T-helper 1 cell treated with Interleukin-12 subunit alpha and Interleukin-12 subunit beta and Interleukin-4 antibody, amounts not matched to agents 30 μg/mL and 1 μg/mL, for 36 hours (primary cell): ENCODE measurements at regions not wholly inside any gene's neighbourhood (a gene's known extent, or its start where the extent isn't known, plus 50 kb on each side); places are given as distances from the start of the nearest gene placed in this dataset.
"Not testable (repeated sequence)": the region's sequence is repeated elsewhere in the genome, so short reads cannot be mapped to it uniquely, and the experiment has no call there.

Source experiments
- H3K27ac Mint-ChIP-seq: one replicate; pipeline ENCODE4 v1.8.0; 2021; ENCODE audit warnings: mild to moderate bottlenecking, mixed read lengths
- H3K27me3 Mint-ChIP-seq: one replicate; pipeline ENCODE4 v1.8.0; 2021; ENCODE audit warnings: low read depth, mixed read lengths
- H3K36me3 Mint-ChIP-seq: one replicate; pipeline ENCODE4 v1.8.0; 2021; ENCODE audit warnings: low read depth, mixed read lengths
- H3K4me1 Mint-ChIP-seq: one replicate; pipeline ENCODE4 v1.8.0; 2021; ENCODE audit warnings: low read depth, mixed read lengths
- H3K4me3 Mint-ChIP-seq: one replicate; pipeline ENCODE4 v1.8.0; 2021; ENCODE audit warnings: mild to moderate bottlenecking, moderate library complexity, mixed read lengths
- H3K9me3 Mint-ChIP-seq: one replicate; pipeline ENCODE4 v1.8.0; 2021; ENCODE audit warnings: mixed read lengths

DNA sequence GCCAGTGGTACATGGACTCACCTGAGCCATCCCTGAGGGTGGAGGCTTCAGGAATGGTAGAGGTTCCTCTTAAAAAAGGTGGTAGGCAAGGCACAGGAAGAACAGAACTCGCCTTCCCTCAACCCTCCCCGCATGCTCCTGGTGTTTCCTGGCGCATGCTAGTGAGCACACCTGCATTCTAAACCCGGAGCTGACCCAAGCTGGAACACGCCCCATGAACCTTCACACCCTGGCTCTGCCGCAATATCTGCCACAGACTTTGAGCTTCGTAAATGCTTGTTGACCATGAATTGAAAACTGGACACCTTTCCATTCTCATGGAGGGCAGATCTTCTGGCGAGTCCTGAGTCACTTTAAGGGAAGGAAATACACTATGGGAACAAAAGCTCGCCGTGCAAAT is 601.3 kb upstream of the RAB6C start:
- Mint-ChIP-seq H3K27me3 (no peaks in the 10 kb centered on the region), H3K9me3 (peaks cover 7% of the 10 kb centered on the region), H3K36me3 (no peaks in the 10 kb centered on the region), H3K4me3 (no peak overlapping the region), H3K4me1 (no peaks in the 10 kb centered on the region), H3K27ac (no peak overlapping the region)

DNA sequence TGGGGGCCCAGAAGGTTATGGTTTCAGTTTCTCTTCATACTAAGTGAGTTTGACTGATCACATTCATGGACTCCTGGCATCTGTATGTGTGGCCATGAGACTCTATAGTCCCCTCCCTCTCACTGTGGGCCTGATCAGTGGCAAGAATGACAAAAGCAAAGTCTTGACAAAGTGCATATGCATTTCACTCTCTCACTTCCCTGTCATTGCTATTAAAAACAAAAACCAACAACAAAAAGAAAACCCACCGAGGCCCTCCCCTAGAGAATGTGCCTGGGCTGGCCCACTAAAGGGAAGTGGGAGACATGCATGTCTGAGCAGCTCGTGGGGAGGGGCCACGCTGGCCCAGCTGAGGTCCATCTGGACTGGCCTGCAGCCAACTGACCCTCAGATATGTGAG is 600.1 kb upstream of the RAB6C start:
- no peak overlapping the region for H3K4me3 Mint-ChIP-seq

DNA sequence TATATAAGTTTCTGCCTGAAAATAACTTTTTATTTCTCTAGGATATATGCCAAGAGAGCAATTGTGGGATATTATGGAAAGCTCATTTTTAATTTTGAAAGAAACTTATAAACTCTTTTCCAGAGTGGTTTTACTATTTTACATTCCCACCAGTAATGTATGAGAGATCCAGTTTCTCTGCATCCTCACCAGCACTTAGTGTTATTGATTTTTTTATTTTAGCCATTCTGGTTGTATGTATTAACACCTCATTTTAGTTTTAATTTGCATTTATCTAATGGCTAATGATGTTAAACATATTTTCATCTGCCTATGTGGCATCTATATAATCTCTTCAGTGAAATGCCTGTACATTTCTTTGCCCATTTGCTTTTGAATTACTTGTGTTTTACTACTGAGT is 597.7 kb upstream of the RAB6C start:
- no peaks in the 10 kb centered on the region for H3K27me3 Mint-ChIP-seq
- H3K27ac Mint-ChIP-seq = no peak overlapping the region
- peaks cover 7% of the 10 kb centered on the region for H3K9me3 Mint-ChIP-seq
- no peak overlapping the region for H3K4me3 Mint-ChIP-seq
- H3K36me3 Mint-ChIP-seq = no peaks in the 10 kb centered on the region
- H3K4me1 Mint-ChIP-seq = no peaks in the 10 kb centered on the region

More for the DNA sequence above, 600.1 kb upstream of the RAB6C start:
- H3K4me1 Mint-ChIP-seq = no peaks in the 10 kb centered on the region
- H3K36me3 Mint-ChIP-seq = no peaks in the 10 kb centered on the region
- H3K27me3 Mint-ChIP-seq = no peaks in the 10 kb centered on the region
- H3K27ac Mint-ChIP-seq = no peak overlapping the region
- H3K9me3 Mint-ChIP-seq = peaks cover 7% of the 10 kb centered on the region

DNA sequence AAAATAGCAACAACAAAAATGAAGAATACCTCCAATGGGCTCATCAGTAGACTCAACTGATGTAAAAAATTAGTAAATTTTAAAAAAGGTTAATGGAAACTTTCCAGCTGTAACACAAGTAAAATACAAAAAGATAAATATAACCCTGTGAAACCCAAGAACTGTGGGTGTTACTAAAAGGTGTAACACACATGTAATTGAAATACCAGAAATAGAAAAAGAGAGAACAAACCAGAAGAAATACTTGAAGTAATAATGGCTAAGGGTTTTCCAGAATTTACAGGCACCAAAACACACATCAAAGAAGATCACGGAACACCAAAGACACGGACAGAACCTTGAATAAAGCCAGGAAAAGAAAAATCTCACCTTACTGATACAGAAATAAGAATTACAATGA is 590.6 kb upstream of the RAB6C start:
- Mint-ChIP-seq H3K9me3 (no peaks in the 10 kb centered on the region), H3K27ac (no peak overlapping the region), H3K27me3 (no peaks in the 10 kb centered on the region), H3K36me3 (no peaks in the 10 kb centered on the region), H3K4me3 (no peak overlapping the region), H3K4me1 (no peaks in the 10 kb centered on the region)

DNA sequence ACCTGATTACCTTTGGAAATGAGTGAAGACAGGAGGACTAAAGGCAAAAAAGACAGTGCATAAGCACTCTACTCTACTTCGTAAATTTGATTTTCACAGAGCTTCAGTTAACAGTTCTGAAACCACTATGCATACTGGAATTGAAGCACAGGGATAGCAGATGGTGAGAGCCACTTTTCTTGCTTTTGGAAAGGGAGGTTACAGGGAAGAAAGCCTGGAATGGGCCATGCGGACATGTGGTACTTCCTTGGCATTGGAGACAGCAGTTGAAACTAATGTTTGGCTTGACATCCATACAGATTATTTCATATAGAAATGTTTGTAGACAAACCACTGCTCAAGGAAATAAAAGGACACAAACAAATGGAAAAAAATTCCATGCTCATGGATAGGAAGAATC is 585.6 kb upstream of the RAB6C start:
- Mint-ChIP-seq H3K4me3 (no peak overlapping the region), H3K4me1 (no peaks in the 10 kb centered on the region), H3K27ac (no peak overlapping the region), H3K36me3 (no peaks in the 10 kb centered on the region), H3K27me3 (no peaks in the 10 kb centered on the region), H3K9me3 (no peaks in the 10 kb centered on the region)

DNA sequence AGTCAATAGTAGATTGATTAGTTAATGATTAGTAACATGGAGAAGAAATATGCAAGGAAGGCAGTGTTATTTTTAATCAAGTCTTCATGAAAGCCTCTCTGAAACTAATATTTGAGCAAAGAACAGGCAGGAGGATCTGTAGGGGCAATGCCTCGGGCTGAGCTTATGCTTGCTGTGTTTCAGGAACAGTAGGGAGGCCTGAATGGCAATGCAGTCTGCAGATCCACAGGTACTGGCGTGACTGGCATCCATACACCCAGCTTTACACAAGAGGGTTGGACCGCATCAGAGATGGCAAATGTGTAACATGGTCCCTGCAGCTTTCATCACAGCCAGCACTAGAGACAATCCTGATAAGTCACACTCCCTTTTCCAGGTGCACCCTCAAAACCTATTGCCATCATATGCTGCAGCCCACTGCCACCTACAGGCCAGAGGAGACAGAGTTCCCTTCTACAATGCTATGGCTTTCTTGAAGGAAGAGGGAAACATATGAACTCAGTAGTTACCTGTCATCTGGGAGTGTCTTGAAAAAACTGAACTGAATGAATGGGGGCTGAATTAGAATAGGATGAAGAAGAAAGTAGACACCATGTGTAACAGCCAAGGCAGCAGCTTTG is 582.4 kb upstream of the RAB6C start:
- Mint-ChIP-seq H3K27me3 (no peaks in the 10 kb centered on the region), H3K36me3 (no peaks in the 10 kb centered on the region), H3K27ac (no peak overlapping the region), H3K9me3 (no peaks in the 10 kb centered on the region), H3K4me1 (no peaks in the 10 kb centered on the region), H3K4me3 (no peak overlapping the region)

DNA sequence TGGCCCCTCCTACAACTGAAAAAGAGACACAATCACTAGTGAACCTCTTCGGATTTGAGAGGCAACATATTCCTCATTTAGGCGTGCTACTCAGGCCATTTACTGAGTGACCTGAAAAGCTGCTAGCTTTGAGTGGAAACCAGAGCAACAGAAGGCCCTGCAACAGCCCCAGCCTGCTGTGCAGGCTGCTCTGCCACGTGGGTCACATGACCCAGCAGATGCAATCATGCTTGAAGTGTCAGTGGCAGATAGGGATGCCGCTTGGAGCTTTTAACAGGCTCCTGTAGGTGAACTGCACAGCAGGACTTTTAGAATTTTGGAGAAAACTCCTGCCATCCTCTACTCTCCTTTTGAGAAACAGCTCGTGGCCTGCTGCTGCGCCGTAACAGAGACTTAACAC is 578.6 kb upstream of the RAB6C start:
- no peaks in the 10 kb centered on the region for H3K36me3 Mint-ChIP-seq
- no peaks in the 10 kb centered on the region for H3K9me3 Mint-ChIP-seq
- H3K27me3 Mint-ChIP-seq = no peaks in the 10 kb centered on the region
- H3K4me1 Mint-ChIP-seq = no peaks in the 10 kb centered on the region
- no peak overlapping the region for H3K27ac Mint-ChIP-seq
- no peak overlapping the region for H3K4me3 Mint-ChIP-seq

DNA sequence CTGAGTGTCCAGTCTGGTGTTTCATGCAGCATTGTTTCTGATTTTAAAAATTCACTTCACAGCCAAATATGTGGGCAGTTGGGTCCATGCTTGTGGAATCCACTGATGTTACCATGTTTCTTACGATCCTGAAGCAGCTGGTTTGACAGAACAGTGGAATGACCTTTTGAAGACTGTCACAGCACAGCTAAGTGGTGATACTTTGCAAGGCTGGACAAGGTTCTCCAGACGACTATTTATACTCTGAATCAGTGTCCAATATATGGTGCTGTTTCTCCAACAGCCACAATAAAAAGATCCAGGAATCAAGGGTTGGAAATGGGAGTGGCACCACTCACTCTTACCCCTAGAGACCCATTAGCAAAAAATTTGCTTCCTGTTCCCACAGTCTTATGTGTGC is 577.4 kb upstream of the RAB6C start:
- H3K27me3 Mint-ChIP-seq = no peaks in the 10 kb centered on the region
- no peaks in the 10 kb centered on the region for H3K9me3 Mint-ChIP-seq
- no peak overlapping the region for H3K27ac Mint-ChIP-seq
- H3K36me3 Mint-ChIP-seq = no peaks in the 10 kb centered on the region
- no peaks in the 10 kb centered on the region for H3K4me1 Mint-ChIP-seq
- no peak overlapping the region for H3K4me3 Mint-ChIP-seq

DNA sequence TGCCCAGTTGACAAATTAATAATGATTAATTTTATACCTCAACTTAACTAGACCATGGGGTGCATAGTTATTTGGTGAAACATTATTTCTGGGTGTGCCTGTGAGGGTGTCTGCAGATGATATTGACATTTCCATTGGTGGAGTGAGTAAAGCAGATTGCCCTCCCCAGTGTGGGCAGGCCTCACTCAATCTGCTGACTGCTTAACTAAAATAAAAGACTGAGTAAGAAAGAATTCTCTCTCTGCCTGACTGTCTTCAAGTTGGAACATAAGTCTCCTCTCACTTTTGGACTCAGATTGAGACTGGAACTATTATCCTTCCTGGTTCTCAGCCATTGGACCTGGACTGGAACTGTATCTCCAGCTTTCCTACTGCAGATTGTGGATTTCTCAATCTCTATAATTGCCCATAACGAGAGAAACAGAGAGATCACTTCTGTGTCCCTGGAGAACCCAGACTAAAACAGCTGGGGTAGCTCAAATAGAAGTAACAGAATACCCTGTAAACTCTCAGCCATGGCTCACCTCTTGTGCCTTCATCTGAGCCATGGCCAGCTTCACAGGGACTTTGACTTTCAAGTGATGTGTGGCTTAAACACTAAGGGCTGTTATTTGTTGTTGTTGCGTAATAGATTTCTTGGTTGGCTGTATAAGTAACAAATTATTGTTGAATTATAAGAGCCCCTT is 575.3 kb upstream of the RAB6C start:
- no peaks in the 10 kb centered on the region for H3K27me3 Mint-ChIP-seq
- no peak overlapping the region for H3K27ac Mint-ChIP-seq
- H3K4me3 Mint-ChIP-seq = no peak overlapping the region
- H3K4me1 Mint-ChIP-seq = no peaks in the 10 kb centered on the region
- no peaks in the 10 kb centered on the region for H3K36me3 Mint-ChIP-seq
- no peaks in the 10 kb centered on the region for H3K9me3 Mint-ChIP-seq

DNA sequence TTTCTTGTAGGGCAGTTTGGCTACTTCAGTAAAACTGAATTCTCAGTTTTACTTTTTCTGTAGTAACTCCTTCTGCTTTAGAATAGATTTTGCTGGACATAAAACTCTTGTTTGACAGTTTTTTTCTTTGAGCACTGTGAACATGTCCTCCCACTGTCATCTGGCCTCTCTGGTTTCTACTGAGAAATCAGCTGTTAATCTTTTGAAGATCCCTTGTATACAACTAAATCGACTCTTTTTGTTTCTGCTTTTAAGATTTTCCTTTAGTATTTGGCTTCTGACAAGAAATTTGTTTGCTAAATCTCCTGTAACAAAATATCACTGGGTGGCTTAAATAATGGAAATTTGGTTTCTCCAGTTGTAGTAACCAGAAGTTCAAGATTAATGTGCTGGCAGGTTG is 570.9 kb upstream of the RAB6C start:
- H3K9me3 Mint-ChIP-seq = no peaks in the 10 kb centered on the region
- no peaks in the 10 kb centered on the region for H3K27me3 Mint-ChIP-seq
- H3K4me3 Mint-ChIP-seq = no peak overlapping the region
- no peaks in the 10 kb centered on the region for H3K36me3 Mint-ChIP-seq
- H3K4me1 Mint-ChIP-seq = no peaks in the 10 kb centered on the region
- no peak overlapping the region for H3K27ac Mint-ChIP-seq

DNA sequence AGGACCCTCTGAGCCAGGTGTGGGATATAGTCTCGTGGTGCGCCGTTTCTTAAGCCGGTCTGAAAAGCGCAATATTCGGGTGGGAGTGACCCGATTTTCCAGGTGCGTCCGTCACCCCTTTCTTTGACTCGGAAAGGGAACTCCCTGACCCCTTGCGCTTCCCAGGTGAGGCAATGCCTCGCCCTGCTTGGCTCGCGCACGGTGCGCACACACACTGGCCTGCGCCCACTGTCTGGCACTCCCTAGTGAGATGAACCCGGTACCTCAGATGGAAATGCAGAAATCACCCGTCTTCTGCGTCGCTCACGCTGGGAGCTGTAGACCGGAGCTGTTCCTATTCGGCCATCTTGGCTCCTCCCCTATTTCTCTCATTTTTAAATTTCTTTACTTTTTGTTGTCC is 562.4 kb upstream of the RAB6C start:
- H3K4me3 Mint-ChIP-seq, H3K4me1 Mint-ChIP-seq, H3K27me3 Mint-ChIP-seq, H3K27ac Mint-ChIP-seq, H3K36me3 Mint-ChIP-seq, H3K9me3 Mint-ChIP-seq: not testable (repeated sequence)

DNA sequence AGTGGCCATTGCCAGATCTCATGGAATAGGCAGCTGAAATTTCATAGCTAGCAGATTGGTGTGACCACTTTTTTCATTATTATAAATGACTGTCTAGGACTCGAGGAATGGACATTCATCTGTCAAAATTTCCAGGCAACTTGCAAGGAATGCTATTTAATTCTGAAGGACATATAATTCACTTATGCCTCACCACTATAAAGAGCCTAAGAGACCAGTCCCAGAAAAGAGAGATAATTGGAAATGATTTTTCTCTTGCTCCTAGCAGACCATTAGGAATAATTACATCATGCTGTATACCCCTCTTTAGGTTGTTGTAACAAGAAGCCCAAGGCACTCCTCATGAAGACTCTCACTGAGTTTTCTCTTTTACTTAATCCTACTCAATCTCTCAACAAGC is 557.4 kb upstream of the RAB6C start:
- no peaks in the 10 kb centered on the region for H3K9me3 Mint-ChIP-seq
- H3K27me3 Mint-ChIP-seq = no peaks in the 10 kb centered on the region
- H3K4me1 Mint-ChIP-seq = no peaks in the 10 kb centered on the region
- no peaks in the 10 kb centered on the region for H3K36me3 Mint-ChIP-seq
- no peak overlapping the region for H3K27ac Mint-ChIP-seq
- H3K4me3 Mint-ChIP-seq = no peak overlapping the region

DNA sequence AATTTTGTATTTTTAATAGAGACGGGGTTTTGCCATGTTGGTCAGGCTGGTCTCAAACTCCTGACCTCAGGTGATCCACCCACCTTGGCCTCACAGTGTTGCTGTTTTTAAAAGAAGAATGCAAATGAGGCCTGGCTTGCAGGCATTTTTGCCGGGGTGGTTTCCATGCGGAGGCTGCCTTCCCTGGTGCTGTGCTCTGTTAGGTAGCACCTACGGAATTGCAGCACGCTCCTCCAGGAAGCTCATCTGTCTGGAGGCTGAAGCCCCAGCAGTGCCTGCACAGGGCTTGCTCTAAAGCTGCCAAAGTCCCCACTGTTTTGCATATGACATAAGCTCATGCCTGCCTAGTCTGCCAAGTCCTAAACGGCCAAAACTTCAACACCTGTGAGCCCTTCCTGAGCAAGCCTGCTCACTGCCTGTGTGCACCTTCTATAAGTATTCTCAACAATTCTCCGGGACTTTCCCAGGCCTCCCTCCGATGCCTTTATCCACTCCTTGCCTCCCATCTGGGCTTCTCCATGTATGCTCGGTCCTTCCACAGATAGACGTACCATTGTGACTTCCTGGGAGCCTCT is 551.3 kb upstream of the RAB6C start:
- no peaks in the 10 kb centered on the region for H3K9me3 Mint-ChIP-seq
- no peak overlapping the region for H3K4me3 Mint-ChIP-seq
- no peaks in the 10 kb centered on the region for H3K36me3 Mint-ChIP-seq
- no peak overlapping the region for H3K27ac Mint-ChIP-seq
- H3K4me1 Mint-ChIP-seq = no peaks in the 10 kb centered on the region
- no peaks in the 10 kb centered on the region for H3K27me3 Mint-ChIP-seq

DNA sequence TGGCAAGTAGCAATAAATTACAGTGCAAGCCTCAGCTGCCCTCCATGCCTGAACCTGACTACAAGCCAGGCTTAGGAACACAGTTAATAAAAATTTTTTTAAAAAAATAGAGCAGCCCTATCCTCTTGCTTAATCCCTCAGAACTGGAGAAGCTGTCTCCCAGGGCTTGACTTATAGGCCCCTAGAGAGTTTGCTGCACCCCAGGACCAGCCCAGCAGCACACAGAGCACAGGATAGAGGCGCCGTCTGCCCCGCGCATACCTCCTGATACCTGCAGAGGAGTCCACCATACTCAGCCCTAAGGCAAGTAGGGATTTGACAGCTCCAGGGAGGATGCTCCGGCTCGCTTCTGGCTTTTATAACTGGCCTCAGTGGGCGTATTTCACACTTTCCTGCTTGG is 548.6 kb upstream of the RAB6C start:
- Mint-ChIP-seq H3K36me3 (no peaks in the 10 kb centered on the region), H3K4me3 (no peak overlapping the region), H3K27me3 (no peaks in the 10 kb centered on the region), H3K27ac (no peak overlapping the region), H3K4me1 (no peaks in the 10 kb centered on the region), H3K9me3 (no peaks in the 10 kb centered on the region)

DNA sequence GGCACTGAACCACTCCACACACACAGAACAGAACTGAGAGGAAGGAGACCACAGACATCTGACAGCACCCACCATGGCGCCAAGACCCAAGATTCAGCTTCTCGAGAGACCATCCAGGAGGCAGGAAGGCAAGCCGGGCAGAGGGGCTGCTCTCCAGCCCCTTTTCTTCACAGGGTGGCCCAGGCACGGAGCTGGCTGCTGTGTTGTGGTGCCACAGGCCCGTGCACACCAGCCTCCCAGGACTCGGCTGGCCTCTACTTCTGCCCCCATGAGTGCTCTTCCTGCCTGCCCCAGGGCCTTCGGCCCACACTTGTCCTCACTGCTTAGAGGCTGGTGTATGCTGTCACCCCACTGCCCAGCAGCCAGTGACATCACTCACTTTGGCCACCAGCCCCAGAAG is 547.6 kb upstream of the RAB6C start:
- Mint-ChIP-seq H3K4me3 (no peak overlapping the region), H3K27ac (no peak overlapping the region)

More for the DNA sequence above, 547.6 kb upstream of the RAB6C start:
- Mint-ChIP-seq H3K36me3 (no peaks in the 10 kb centered on the region), H3K9me3 (no peaks in the 10 kb centered on the region), H3K27me3 (no peaks in the 10 kb centered on the region), H3K4me1 (no peaks in the 10 kb centered on the region)
